GM19397 (cell line): ENCODE measurements at regions not wholly inside any gene's neighbourhood (a gene's known extent, or its start where the extent isn't known, plus 50 kb on each side); places are given as distances from the start of the nearest gene placed in this dataset.

Experiments used
- ATAC-seq: cut with Tn5 transposase; IDR thresholded peaks from one replicate; pipeline ENCODE4 v1.9.1; 2021; ENCODE audit warnings: mild to moderate bottlenecking, moderate library complexity; ENCODE audit not compliant: unreplicated experiment

- peak; percentile 88 for ATAC-seq
Observed at GRCh38 chr11:131186629-131187101, 183.8 kb upstream of the NTM start.

GRCh38 chr11:131190446-131190845, 180.0 kb upstream of the NTM start:
- no peak for ATAC-seq

- ATAC-seq, result no peak
Observed at GRCh38 chr11:131191606-131192005, 178.8 kb upstream of the NTM start.

GRCh38 chr11:131192628-131193027, 177.8 kb upstream of the NTM start:
- no peak for ATAC-seq

- ATAC-seq, result no peak
Observed at GRCh38 chr11:131193031-131193501, 177.3 kb upstream of the NTM start.

GRCh38 chr11:131194726-131195125, 175.7 kb upstream of the NTM start:
- ATAC-seq, result no peak

- ATAC-seq, result no peak
Observed at GRCh38 chr11:131195661-131196517, 174.5 kb upstream of the NTM start.

- ATAC-seq, result no peak
Observed at GRCh38 chr11:131198161-131199014, 172.0 kb upstream of the NTM start.

GRCh38 chr11:131199015-131199280, 171.5 kb upstream of the NTM start:
- ATAC-seq, result no peak

- no peak for ATAC-seq
Observed at GRCh38 chr11:131201674-131202073, 168.7 kb upstream of the NTM start.

GRCh38 chr11:131203040-131203439, 167.4 kb upstream of the NTM start:
- no peak for ATAC-seq

GRCh38 chr11:131204282-131204681, 166.1 kb upstream of the NTM start:
- no peak for ATAC-seq

- ATAC-seq, result no peak
Observed at GRCh38 chr11:131204765-131205380, 165.5 kb upstream of the NTM start.

GRCh38 chr11:131206671-131207070, 163.7 kb upstream of the NTM start:
- no peak for ATAC-seq

GRCh38 chr11:131207901-131208300, 162.5 kb upstream of the NTM start:
- no peak for ATAC-seq

- no peak for ATAC-seq
Observed at GRCh38 chr11:131217313-131218310, 152.8 kb upstream of the NTM start.

- no peak for ATAC-seq
Observed at GRCh38 chr11:131218542-131218941, 151.9 kb upstream of the NTM start.

- ATAC-seq, result no peak
Observed at GRCh38 chr11:131219646-131220045, 150.8 kb upstream of the NTM start.

- no peak for ATAC-seq
Observed at GRCh38 chr11:131223198-131223991, 147.0 kb upstream of the NTM start.
